Activated CD8-positive, alpha-beta memory T cell treated with anti-CD3 and anti-CD28 coated beads, Interleukin-2, amount 10 ng/mL, durations not matched to agents 7 days and 5 days (primary cell): ENCODE measurements at regions not wholly inside any gene's neighbourhood (a gene's known extent, or its start where the extent isn't known, plus 50 kb on each side); places are given as distances from the start of the nearest gene placed in this dataset.
"Not testable (repeated sequence)": the region's sequence is repeated elsewhere in the genome, so short reads cannot be mapped to it uniquely, and the experiment has no call there.

Source experiments
- ATAC-seq: fragments of 150-1000 bp; cut with Tn5 transposase; one replicate; pipeline ENCODE4 v1.10.0; 2021; ENCODE audit warnings: moderate library complexity
- CTCF ChIA-PET: fragments of 350-600 bp; sonication (Branson Sonifier 250); formaldehyde crosslinking; loops from one replicate; lab custom pipeline; 2021; ENCODE audit warnings: antibody characterized with exemption; lab: Charles Lee
- DNase-seq: peaks from one replicate; pipeline ENCODE4 v3.0.0-alpha.2; 2020
- H3K27ac Mint-ChIP-seq: one replicate; pipeline ENCODE4 v1.8.0; 2021; ENCODE audit warnings: mild to moderate bottlenecking, mixed read lengths
- H3K27me3 Mint-ChIP-seq: one replicate; pipeline ENCODE4 v1.8.0; 2021; ENCODE audit warnings: mixed read lengths
- H3K36me3 Mint-ChIP-seq: one replicate; pipeline ENCODE4 v1.8.0; 2021; ENCODE audit warnings: mild to moderate bottlenecking, mixed read lengths
- H3K4me1 Mint-ChIP-seq: one replicate; pipeline ENCODE4 v1.8.0; 2021; ENCODE audit warnings: mixed read lengths
- H3K4me3 Mint-ChIP-seq: one replicate; pipeline ENCODE4 v1.8.0; 2021; ENCODE audit warnings: mild to moderate bottlenecking, moderate library complexity, mixed read lengths
- H3K9me3 Mint-ChIP-seq: one replicate; pipeline ENCODE4 v1.8.0; 2022; ENCODE audit warnings: low read depth, mixed read lengths

DNA sequence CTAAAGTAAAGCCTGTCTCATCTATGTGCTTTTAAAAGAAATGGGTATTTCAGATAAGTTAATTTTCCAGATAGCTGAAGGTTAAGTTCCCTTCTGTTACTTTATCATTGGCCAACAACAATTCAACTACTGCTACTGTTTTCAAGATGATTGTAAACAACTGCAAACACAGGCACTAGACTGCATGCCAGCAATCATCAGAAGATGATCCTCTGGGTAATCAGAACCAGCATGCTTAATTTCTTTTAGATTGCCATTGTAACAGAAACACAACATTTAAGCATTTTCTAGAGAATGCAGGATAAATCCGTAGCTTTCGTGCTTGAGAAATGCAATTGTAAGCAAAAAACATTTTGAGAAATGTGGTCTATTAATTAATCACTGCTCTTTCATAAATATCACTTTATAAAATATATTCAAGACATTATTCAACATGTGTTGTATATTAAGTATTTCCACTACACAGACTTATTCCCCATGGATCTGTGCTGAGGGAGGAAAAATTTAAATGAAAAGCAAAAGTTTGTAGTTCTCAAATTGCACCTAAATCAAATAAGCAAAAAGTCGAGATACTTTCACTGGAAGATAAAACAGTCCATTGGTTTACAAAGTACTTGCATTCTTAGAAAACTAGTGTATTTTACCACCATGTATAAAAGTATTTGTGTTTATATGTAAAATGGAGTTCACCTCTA lies 133.7 kb downstream of the ATL2 start:
- Mint-ChIP-seq H3K4me1 (no peaks in the 10 kb centered on the region), H3K27me3 (peaks cover 7% of the 10 kb centered on the region), H3K36me3 (no peaks in the 10 kb centered on the region), H3K4me3 (no peak overlapping the region), H3K27ac (no peak overlapping the region), H3K9me3 (no peaks in the 10 kb centered on the region)
- CTCF ChIA-PET = no interaction called here
- ATAC-seq (no peak), DNase-seq (no peak)

GRCh38 chr2:38239452-38239851 lies 137.6 kb downstream of the ATL2 start:
- Mint-ChIP-seq H3K27ac (no peak overlapping the region), H3K36me3 (no peaks in the 10 kb centered on the region), H3K9me3 (no peaks in the 10 kb centered on the region), H3K4me1 (no peaks in the 10 kb centered on the region), H3K27me3 (peaks cover 20% of the 10 kb centered on the region), H3K4me3 (no peak overlapping the region)
- DNase-seq = no peak
- CTCF ChIA-PET = interaction anchor here (0.8 kb wide), 1 partner anchor 10 kb away, joined by 3 read pairs; no protein-coding TSS in a partner anchor
- no peak for ATAC-seq

GRCh38 chr2:38238705-38239104 lies 138.4 kb downstream of the ATL2 start:
- H3K27me3 Mint-ChIP-seq = peaks cover 28% of the 10 kb centered on the region
- CTCF ChIA-PET = not testable (repeated sequence)

DNA sequence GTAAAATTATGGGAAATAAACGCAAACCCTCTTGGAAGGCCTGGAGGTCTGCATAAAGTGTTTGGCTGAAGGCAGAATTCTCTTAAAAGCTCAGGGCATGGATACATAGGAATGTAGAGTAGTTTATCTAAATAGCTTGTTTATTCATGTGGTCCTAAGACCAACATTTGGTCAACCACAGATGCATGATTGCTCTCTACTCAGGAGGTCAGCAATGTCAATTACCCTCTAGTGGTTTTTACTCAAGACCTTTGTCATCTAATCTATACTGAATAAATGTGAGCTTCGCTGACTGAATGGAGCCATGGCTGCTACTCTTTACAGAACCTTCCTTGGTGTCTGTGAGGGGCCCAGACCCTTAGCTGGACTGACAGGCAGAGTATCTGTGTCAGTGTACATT lies 139.8 kb downstream of the ATL2 start:
- Mint-ChIP-seq H3K27ac (no peak overlapping the region), H3K4me3 (no peak overlapping the region), H3K36me3 (no peaks in the 10 kb centered on the region), H3K4me1 (no peaks in the 10 kb centered on the region), H3K27me3 (peaks cover 33% of the 10 kb centered on the region), H3K9me3 (no peaks in the 10 kb centered on the region)
- DNase-seq (no peak), ATAC-seq (no peak)
- CTCF ChIA-PET = interaction anchor here (1.2 kb wide), 1 partner anchor 271 kb away, joined by 3 read pairs; no protein-coding TSS in a partner anchor

More at GRCh38 chr2:38238705-38239104, 138.4 kb downstream of the ATL2 start:
- H3K4me3 Mint-ChIP-seq, DNase-seq, H3K36me3 Mint-ChIP-seq, H3K4me1 Mint-ChIP-seq, H3K9me3 Mint-ChIP-seq, H3K27ac Mint-ChIP-seq, ATAC-seq: not testable (repeated sequence)

GRCh38 chr2:38233231-38233983 lies 143.7 kb downstream of the ATL2 start:
- CTCF ChIA-PET = no interaction called here
- Mint-ChIP-seq H3K36me3 (no peaks in the 10 kb centered on the region), H3K4me3 (no peak overlapping the region), H3K27ac (no peak overlapping the region), H3K27me3 (peaks cover 54% of the 10 kb centered on the region), H3K9me3 (no peaks in the 10 kb centered on the region), H3K4me1 (no peaks in the 10 kb centered on the region)
- no peak for DNase-seq
- ATAC-seq = no peak

GRCh38 chr2:38232454-38232853 lies 144.6 kb downstream of the ATL2 start:
- CTCF ChIA-PET = no interaction called here
- Mint-ChIP-seq H3K4me3 (no peak overlapping the region), H3K4me1 (no peaks in the 10 kb centered on the region), H3K27me3 (peaks cover 61% of the 10 kb centered on the region), H3K36me3 (no peaks in the 10 kb centered on the region), H3K27ac (no peak overlapping the region), H3K9me3 (no peaks in the 10 kb centered on the region)
- ATAC-seq (no peak), DNase-seq (no peak)

- Mint-ChIP-seq H3K9me3 (no peaks in the 10 kb centered on the region), H3K27ac (no peak overlapping the region), H3K27me3 (peaks cover 71% of the 10 kb centered on the region), H3K36me3 (no peaks in the 10 kb centered on the region), H3K4me3 (no peak overlapping the region), H3K4me1 (no peaks in the 10 kb centered on the region)
- ATAC-seq = no peak
- CTCF ChIA-PET = interaction anchor here (1.6 kb wide), 1 partner anchor 9 kb away, joined by 3 read pairs; no protein-coding TSS in a partner anchor
- no peak for DNase-seq
Observed at GRCh38 chr2:38230756-38231155, 146.3 kb downstream of the ATL2 start.

DNA sequence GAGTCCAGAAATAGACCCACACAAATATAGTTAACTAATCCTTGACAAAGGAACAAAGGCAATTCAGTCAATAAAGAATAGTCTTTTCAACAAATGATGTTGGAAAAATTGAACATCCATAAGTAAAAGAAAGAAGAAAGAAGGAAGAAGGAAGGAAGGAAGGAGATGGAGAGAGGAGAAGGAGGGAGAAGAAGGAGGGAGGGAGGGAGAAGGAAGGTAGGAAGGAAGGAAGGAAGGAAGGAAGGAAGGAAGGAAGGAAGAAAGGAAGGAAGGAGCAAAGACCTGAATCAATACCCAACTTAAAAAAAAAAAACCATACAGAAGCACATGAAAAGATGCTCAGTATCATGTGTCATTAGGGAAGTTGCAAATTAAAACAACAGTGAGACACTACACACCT lies 148.3 kb downstream of the ATL2 start:
- no peak overlapping the region for H3K27ac Mint-ChIP-seq
- no peaks in the 10 kb centered on the region for H3K36me3 Mint-ChIP-seq
- no peak overlapping the region for H3K4me3 Mint-ChIP-seq
- CTCF ChIA-PET = no interaction called here
- DNase-seq (no peak), ATAC-seq (no peak)
- no peaks in the 10 kb centered on the region for H3K9me3 Mint-ChIP-seq
- no peaks in the 10 kb centered on the region for H3K4me1 Mint-ChIP-seq
- peaks cover 74% of the 10 kb centered on the region for H3K27me3 Mint-ChIP-seq

GRCh38 chr2:38224821-38225437 lies 149.0 kb upstream of the CYP1B1 start:
- ATAC-seq = no peak
- Mint-ChIP-seq H3K9me3 (no peaks in the 10 kb centered on the region), H3K27ac (no peak overlapping the region), H3K27me3 (peaks cover 58% of the 10 kb centered on the region), H3K4me3 (no peak overlapping the region), H3K4me1 (no peaks in the 10 kb centered on the region), H3K36me3 (peaks cover 1% of the 10 kb centered on the region)
- no peak for DNase-seq
- CTCF ChIA-PET = no interaction called here

- CTCF ChIA-PET = no interaction called here
- DNase-seq (no peak), ATAC-seq (no peak)
- H3K36me3 Mint-ChIP-seq = peaks cover 1% of the 10 kb centered on the region
- peaks cover 61% of the 10 kb centered on the region for H3K27me3 Mint-ChIP-seq
- H3K4me1 Mint-ChIP-seq = no peaks in the 10 kb centered on the region
- H3K27ac Mint-ChIP-seq = no peak overlapping the region
- H3K4me3 Mint-ChIP-seq = no peak overlapping the region
- H3K9me3 Mint-ChIP-seq = no peaks in the 10 kb centered on the region
Observed at GRCh38 chr2:38224181-38224580, 148.2 kb upstream of the CYP1B1 start.

DNA sequence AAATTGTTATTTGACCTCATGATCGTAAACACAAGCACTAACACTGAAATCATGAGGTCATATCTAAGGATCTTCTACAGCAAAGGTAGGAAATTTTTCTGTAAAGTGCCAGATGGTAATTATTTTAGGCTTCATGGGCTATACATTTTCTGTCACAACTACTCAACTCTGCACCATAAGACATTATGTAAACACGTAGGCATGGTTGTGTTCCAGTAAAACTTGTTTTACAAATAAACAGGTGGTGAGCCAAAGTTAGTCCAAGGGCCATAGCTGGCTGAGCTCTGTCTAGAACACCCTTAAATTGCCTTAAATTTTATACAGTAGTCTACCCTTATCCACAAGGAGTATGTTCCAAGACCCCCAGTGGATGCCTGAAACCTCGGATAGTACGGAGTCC lies 147.3 kb upstream of the CYP1B1 start:
- Mint-ChIP-seq H3K27me3 (peaks cover 61% of the 10 kb centered on the region), H3K27ac (no peak overlapping the region)

DNA sequence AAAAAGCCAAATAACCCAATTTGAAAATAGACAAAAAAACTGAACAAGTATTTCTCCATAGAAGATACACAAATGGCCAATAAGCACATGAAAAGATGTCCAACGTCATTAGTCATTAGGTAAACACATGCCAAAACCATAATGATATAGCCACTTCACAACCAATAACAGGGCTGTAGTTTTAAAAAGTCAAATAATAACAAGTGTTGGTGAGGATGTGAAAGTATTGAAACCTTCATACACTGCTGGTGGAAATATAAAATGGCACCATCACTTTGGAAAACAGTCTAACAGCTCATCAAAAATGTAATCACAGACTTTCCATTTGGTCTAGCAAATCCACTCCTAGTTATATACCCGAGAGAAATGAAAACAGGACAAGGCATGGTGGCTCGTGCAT lies 144.2 kb upstream of the CYP1B1 start:
- ATAC-seq = no peak
- DNase-seq = no peak
- Mint-ChIP-seq H3K36me3 (peaks cover 1% of the 10 kb centered on the region), H3K27ac (no peak overlapping the region), H3K4me3 (no peak overlapping the region), H3K4me1 (peaks cover 9% of the 10 kb centered on the region), H3K27me3 (peaks cover 41% of the 10 kb centered on the region), H3K9me3 (no peaks in the 10 kb centered on the region)
- CTCF ChIA-PET = no interaction called here

More for the DNA sequence above, 147.3 kb upstream of the CYP1B1 start:
- H3K9me3 Mint-ChIP-seq = no peaks in the 10 kb centered on the region
- no peak for ATAC-seq
- CTCF ChIA-PET = no interaction called here
- H3K4me1 Mint-ChIP-seq = no peaks in the 10 kb centered on the region
- peaks cover 1% of the 10 kb centered on the region for H3K36me3 Mint-ChIP-seq
- DNase-seq = no peak
- H3K4me3 Mint-ChIP-seq = no peak overlapping the region

DNA sequence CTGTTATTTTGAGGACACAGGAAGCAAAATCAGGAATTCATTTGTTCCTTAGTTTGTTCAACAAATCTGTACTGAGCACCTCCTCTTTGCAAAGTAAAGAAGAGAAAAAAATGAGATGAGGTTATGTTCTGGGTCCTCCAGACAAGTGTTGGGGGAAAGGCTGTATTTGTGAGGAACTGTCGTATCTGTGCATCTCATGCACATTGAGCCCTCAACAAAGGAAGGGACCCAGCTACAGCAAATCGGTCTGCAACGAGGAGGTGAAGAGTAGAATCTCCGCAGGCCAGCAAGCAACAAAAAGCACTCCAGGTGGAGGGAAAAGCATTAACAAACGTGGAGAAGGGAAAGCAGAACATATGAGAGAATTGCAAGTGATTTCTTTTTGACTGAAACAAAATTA lies 143.0 kb upstream of the CYP1B1 start:
- H3K4me1 Mint-ChIP-seq = peaks cover 17% of the 10 kb centered on the region
- ATAC-seq (no peak), DNase-seq (no peak)
- H3K9me3 Mint-ChIP-seq = no peaks in the 10 kb centered on the region
- H3K27me3 Mint-ChIP-seq = peaks cover 30% of the 10 kb centered on the region
- no peak overlapping the region for H3K4me3 Mint-ChIP-seq
- CTCF ChIA-PET = no interaction called here
- H3K27ac Mint-ChIP-seq = no peak overlapping the region
- peaks cover 1% of the 10 kb centered on the region for H3K36me3 Mint-ChIP-seq
